K562 (cell line): ENCODE measurements at regions not wholly inside any gene's neighbourhood (a gene's known extent, or its start where the extent isn't known, plus 50 kb on each side); places are given as distances from the start of the nearest gene placed in this dataset.

Experiments used
- BDP1 ChIP-seq: IDR thresholded peaks from 3 replicates; pipeline ENCODE4 v1.6.1; 2011; ENCODE audit not compliant: insufficient read length, insufficient read depth
- CBX1 ChIP-seq: sonication (generic); IDR thresholded peaks from 2 replicates; pipeline ENCODE4 v1.6.1; 2016; ENCODE audit warnings: antibody characterized with exemption, low read depth, mild to moderate bottlenecking
- CTCF ChIP-seq, 3 experiments: IDR thresholded peaks in 2 of 3; conservative IDR thresholded peaks in 1 of 3; 2 replicates each; pipeline ENCODE4 v1.5.1; 2011 to 2012; ENCODE audit warnings: low read length in 3 of 3, mild to moderate bottlenecking in 3 of 3, control low read depth in 2 of 3, improper control_type of control experiment in 1 of 3, inconsistent platforms in 1 of 3, low read depth in 1 of 3, mixed read lengths in 1 of 3, moderate library complexity in 1 of 3; ENCODE audit not compliant: insufficient read depth in 2 of 3
- EP300 ChIP-seq: IDR thresholded peaks from 2 replicates; pipeline ENCODE4 v1.6.1; 2012; ENCODE audit warnings: low read length, improper control_type of control experiment
- FIP1L1 ChIP-seq: fragments of 200-400 bp; formaldehyde crosslinking; IDR thresholded peaks from 2 replicates; pipeline ENCODE4 v1.6.1; 2018; ENCODE audit warnings: mild to moderate bottlenecking, low read depth, low read length; ENCODE audit not compliant: poor library complexity, severe bottlenecking
- POU5F1 ChIP-seq: fragments of 150-350 bp; IDR thresholded peaks from 2 replicates; pipeline ENCODE4 v1.6.1; 2014; ENCODE audit warnings: borderline replicate concordance, low read length, low read depth, mild to moderate bottlenecking; ENCODE audit not compliant: partially characterized antibody
- RFX5 ChIP-seq: IDR thresholded peaks from 2 replicates; pipeline ENCODE4 v1.6.1; 2011; ENCODE audit warnings: low read depth, mild to moderate bottlenecking, improper control_type of control experiment, low read length
- SRF ChIP-seq, 2 experiments: fragments of 250-450, 450-650 bp in 1 of 2; sonication (Bioruptor Pico) in 1 of 2; sonication (generic) in 1 of 2; formaldehyde crosslinking; IDR thresholded peaks; 2 replicates each; pipeline versions ENCODE4 v1.5.0 to v1.5.1; 2020 to 2022; ENCODE audit warnings: mild to moderate bottlenecking in 1 of 2, missing genetic modification reagents in 1 of 2
- ZZZ3 ChIP-seq: fragments of 450-650 bp; IDR thresholded peaks from 2 replicates; pipeline ENCODE4 v1.6.1; 2016; ENCODE audit warnings: antibody characterized with exemption, mild to moderate bottlenecking, moderate library complexity
- TF ChIP-seq, protein P1 (sequence below): fragments of 450-650 bp; IDR thresholded peaks from 2 replicates; pipeline ENCODE4 v1.6.1; 2016; ENCODE audit warnings: antibody characterized with exemption

DNA sequence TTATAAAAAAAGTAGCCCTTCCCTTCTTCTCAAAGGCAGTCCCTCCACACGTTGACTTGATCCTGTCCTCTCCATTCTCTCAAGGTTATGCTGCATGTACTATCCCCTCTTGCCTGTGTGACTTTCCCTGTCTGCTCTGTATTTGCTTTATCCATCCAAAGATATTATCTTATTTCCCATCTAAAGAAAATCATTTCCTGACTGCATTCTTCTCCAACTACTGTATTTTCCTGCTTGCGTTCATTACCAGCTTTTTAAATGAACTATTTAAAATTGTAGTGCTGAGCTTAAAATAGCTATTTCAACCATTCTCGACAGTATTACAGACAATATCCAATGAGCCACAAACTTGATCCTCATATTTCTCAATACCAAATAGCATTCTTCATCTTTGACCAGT is 716.0 kb upstream of the REG3G start:
- TF ChIP-seq RFX5 (no peak), CBX1 (no peak), CTCF (IDR thresholded peaks at IDR 0.05 in 2 of 3, conservative IDR thresholded peaks at IDR 0.05 in 1 of 3; ENCODE audit: insufficient read depth in 2 of 3, low read depth in 1 of 3, low read length in 3 of 3) (no peak), FIP1L1 (no peak), POU5F1 (no peak), ZZZ3 (no peak), SRF (CRISPR knock-in tag; IDR thresholded peaks at IDR 0.05) (no peak), EP300 (no peak), BDP1 (no peak)
- TF ChIP-seq, protein P1, sequence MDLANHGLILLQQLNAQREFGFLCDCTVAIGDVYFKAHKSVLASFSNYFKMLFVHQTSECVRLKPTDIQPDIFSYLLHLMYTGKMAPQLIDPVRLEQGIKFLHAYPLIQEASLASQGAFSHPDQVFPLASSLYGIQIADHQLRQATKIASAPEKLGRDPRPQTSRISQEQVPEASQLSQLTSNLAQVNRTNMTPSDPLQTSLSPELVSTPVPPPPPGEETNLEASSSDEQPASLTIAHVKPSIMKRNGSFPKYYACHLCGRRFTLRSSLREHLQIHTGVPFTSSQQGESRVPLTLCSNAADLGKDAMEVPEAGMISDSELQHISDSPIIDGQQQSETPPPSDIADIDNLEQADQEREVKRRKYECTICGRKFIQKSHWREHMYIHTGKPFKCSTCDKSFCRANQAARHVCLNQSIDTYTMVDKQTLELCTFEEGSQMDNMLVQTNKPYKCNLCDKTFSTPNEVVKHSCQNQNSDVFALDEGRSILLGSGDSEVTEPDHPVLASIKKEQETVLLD, result no peak
